ENCODE measurements at regions not wholly inside any gene's neighbourhood (a gene's known extent, or its start where the extent isn't known, plus 50 kb on each side); places are given as distances from the start of the nearest gene placed in this dataset.
"Not testable (repeated sequence)": the region's sequence is repeated elsewhere in the genome, so short reads cannot be mapped to it uniquely, and the experiment has no call there.

- DNase-seq (ENCODE audit: extremely low read depth, low read depth) = no peak
- TF ChIP-seq CTCF (IDR thresholded peaks at IDR 0.05; ENCODE audit: low read depth, low read length, missing control alignments) = no peak
These were observed 163.5 kb upstream of the EEA1 start for GRCh38 chr12:93092649-93092945.

GRCh38 chr12:93093243-93093642, 164.1 kb upstream of the EEA1 start:
- TF ChIP-seq CTCF (IDR thresholded peaks at IDR 0.05; ENCODE audit: low read depth, low read length, missing control alignments) = no peak
- no peak for DNase-seq (ENCODE audit: extremely low read depth, low read depth)
- no peak overlapping the region for H3K4me3 ChIP-seq (replicated peaks; ENCODE audit: low read depth, low read length)

More at GRCh38 chr12:93092649-93092945, 163.5 kb upstream of the EEA1 start:
- H3K4me3 ChIP-seq (replicated peaks; ENCODE audit: low read depth, low read length) = no peak overlapping the region

DNA sequence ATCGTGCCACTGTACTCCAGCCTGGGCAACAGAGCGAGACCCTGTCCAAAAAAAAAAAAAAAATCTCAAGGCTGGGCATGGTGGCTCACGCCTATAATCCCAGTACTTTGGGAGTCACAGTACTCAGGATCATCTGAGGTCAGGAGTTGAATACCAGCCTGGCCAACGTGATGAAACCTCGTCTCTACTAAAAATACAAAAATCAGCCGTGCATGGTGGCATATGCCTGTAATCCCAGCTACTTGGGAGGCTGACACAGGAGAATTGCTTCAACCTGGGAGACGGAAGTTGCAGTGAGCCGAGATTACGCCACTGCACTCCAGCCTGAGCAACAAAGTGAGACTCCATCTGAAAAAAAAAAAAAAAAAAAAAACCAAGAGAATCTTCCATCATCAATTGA, 165.1 kb upstream of the EEA1 start:
- not testable (repeated sequence) for DNase-seq (ENCODE audit: extremely low read depth, low read depth); H3K4me3 ChIP-seq (replicated peaks; ENCODE audit: low read depth, low read length)

- no peak for DNase-seq (ENCODE audit: extremely low read depth, low read depth)
- no peak overlapping the region for H3K4me3 ChIP-seq (replicated peaks; ENCODE audit: low read depth, low read length)
These were observed 166.1 kb upstream of the EEA1 start for GRCh38 chr12:93094988-93095737.

DNA sequence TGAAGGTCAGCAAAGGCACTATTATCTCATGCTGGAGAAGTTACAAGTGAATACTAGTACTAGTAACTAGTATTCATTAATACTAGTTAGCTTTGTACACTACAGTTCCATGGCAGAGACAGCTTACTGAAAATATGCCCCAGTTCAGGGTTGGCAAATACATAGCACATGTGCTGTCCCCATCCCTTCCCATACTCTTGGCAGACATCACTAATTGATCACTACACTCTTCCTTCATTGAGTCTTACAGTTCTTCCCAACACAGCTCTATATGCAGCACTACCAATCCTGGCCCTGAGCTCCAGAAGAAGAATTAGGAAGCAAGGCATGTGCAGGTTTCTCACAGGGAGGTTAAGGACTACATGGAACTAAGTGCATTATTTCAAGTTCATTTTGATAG, 168.3 kb upstream of the EEA1 start:
- DNase-seq (ENCODE audit: extremely low read depth, low read depth) = no peak
- H3K4me3 ChIP-seq (replicated peaks; ENCODE audit: low read depth, low read length) = no peak overlapping the region
- no peak for TF ChIP-seq CTCF (IDR thresholded peaks at IDR 0.05; ENCODE audit: low read depth, low read length, missing control alignments)

More at GRCh38 chr12:93094988-93095737, 166.1 kb upstream of the EEA1 start:
- TF ChIP-seq CTCF (IDR thresholded peaks at IDR 0.05; ENCODE audit: low read depth, low read length, missing control alignments) = no peak

DNA sequence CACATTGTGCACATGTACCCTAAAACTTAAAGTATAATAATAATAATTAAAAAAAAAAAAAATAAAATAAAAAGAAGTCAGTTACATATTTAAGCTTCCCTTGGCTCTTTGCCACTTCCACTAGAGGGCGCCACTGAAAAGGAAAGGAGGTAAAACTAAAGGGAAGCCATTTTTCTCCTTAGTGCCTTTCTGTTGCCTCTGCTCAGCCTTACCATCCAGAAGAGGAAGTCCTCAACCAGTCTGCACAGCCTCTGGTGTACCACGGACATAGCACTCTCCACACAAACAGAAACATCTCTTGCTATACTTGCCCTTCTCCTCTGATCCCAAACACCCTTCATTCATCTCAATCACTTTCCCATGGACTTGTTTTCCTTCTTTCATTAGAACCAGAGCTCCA, 169.0 kb upstream of the EEA1 start:
- no peak overlapping the region for H3K4me3 ChIP-seq (replicated peaks; ENCODE audit: low read depth, low read length)
- DNase-seq (ENCODE audit: extremely low read depth, low read depth) = no peak
- TF ChIP-seq CTCF (IDR thresholded peaks at IDR 0.05; ENCODE audit: low read depth, low read length, missing control alignments) = peak; percentile 48

DNA sequence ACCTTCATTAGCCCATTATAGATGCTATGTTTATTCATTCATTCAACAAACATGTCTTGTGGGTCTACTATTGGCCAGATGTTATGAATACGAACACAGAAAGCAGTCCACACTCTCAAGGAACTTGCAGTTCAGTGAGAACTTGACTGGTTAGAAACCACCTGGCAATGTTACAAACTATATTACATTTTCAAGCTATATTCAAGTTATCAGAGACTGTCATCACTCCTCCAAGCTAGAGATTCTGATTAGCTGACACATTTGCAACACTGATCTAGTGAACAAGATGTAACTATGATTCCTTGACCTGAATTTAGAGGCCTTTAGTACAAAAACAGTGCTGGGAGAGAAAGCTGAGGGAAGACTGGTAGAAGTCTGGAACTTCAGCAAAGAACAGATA, 170.7 kb upstream of the EEA1 start:
- H3K4me3 ChIP-seq (replicated peaks; ENCODE audit: low read depth, low read length) = no peak overlapping the region
- TF ChIP-seq CTCF (IDR thresholded peaks at IDR 0.05; ENCODE audit: low read depth, low read length, missing control alignments) = no peak
- no peak for DNase-seq (ENCODE audit: extremely low read depth, low read depth)

Data from HFF-Myc (cell line).